HG03520 (cell line): ENCODE measurements at regions not wholly inside any gene's neighbourhood (a gene's known extent, or its start where the extent isn't known, plus 50 kb on each side); places are given as distances from the start of the nearest gene placed in this dataset.
"Not testable (repeated sequence)": the region's sequence is repeated elsewhere in the genome, so short reads cannot be mapped to it uniquely, and the experiment has no call there.

ENCODE experiments used
- ATAC-seq: cut with Tn5 transposase; IDR thresholded peaks from one replicate; pipeline ENCODE4 v1.9.1; 2021; ENCODE audit warnings: mild to moderate bottlenecking, moderate library complexity; ENCODE audit not compliant: unreplicated experiment

- no peak for ATAC-seq
Observed at GRCh38 chr13:107712145-107712860, 503.0 kb downstream of the LIG4 start.

GRCh38 chr13:107690181-107690580, 525.2 kb downstream of the LIG4 start:
- no peak for ATAC-seq

- no peak for ATAC-seq
Observed at GRCh38 chr13:107685876-107686275, 529.5 kb downstream of the LIG4 start.

GRCh38 chr13:107681600-107681999, 533.7 kb downstream of the LIG4 start:
- ATAC-seq: no peak

- ATAC-seq: no peak
Observed at GRCh38 chr13:107680115-107680514, 535.2 kb downstream of the LIG4 start.

GRCh38 chr13:107678075-107678689, 537.2 kb downstream of the LIG4 start:
- no peak for ATAC-seq

- ATAC-seq: no peak
Observed at GRCh38 chr13:107675847-107676550, 539.3 kb downstream of the LIG4 start.

- no peak for ATAC-seq
Observed at GRCh38 chr13:107669391-107669993, 545.8 kb downstream of the LIG4 start.

GRCh38 chr13:107665926-107666458, 549.3 kb downstream of the LIG4 start:
- ATAC-seq: no peak

- ATAC-seq: peak; percentile 88
Observed at GRCh38 chr13:107650081-107650701, 565.1 kb downstream of the LIG4 start.

- no peak for ATAC-seq
Observed at GRCh38 chr13:107649079-107649478, 566.3 kb downstream of the LIG4 start.

GRCh38 chr13:107644136-107644535, 571.2 kb downstream of the LIG4 start:
- no peak for ATAC-seq

GRCh38 chr13:107643615-107644014, 571.7 kb downstream of the LIG4 start:
- ATAC-seq: no peak

GRCh38 chr13:107642831-107643230, 572.5 kb downstream of the LIG4 start:
- no peak for ATAC-seq

GRCh38 chr13:107641574-107641973, 573.8 kb downstream of the LIG4 start:
- no peak for ATAC-seq

GRCh38 chr13:107625648-107626047, 589.7 kb downstream of the LIG4 start:
- no peak for ATAC-seq

GRCh38 chr13:107617527-107617926, 597.8 kb downstream of the LIG4 start:
- no peak for ATAC-seq

- no peak for ATAC-seq
Observed at GRCh38 chr13:107612376-107612775, 603.0 kb downstream of the LIG4 start.

GRCh38 chr13:107608736-107609135, 606.6 kb downstream of the LIG4 start:
- ATAC-seq: no peak

- ATAC-seq: no peak
Observed at GRCh38 chr13:107600971-107601370, 614.4 kb downstream of the LIG4 start.

GRCh38 chr13:107596306-107596705, 619.0 kb downstream of the LIG4 start:
- not testable (repeated sequence) for ATAC-seq
